Ovary (tissue), 3 donors: ENCODE measurements at regions not wholly inside any gene's neighbourhood (a gene's known extent, or its start where the extent isn't known, plus 50 kb on each side); places are given as distances from the start of the nearest gene placed in this dataset.

Experiments
- CTCF ChIP-seq, 3 donors: fragments of 450-650 bp in 2 of 3; fragments of 200-600 bp in 1 of 3; IDR thresholded peaks; one replicate each; pipeline versions ENCODE4 v1.5.1 to v1.8.0; 2016 to 2022; ENCODE audit warnings: antibody characterized with exemption in 3 of 3, mild to moderate bottlenecking in 1 of 3
- POLR2A ChIP-seq: fragments of 450-650 bp; IDR thresholded peaks from one replicate; pipeline ENCODE4 v1.6.1; 2017; ENCODE audit warnings: antibody characterized with exemption, mild to moderate bottlenecking, moderate library complexity
- donor health status: DM: no; HTN: no; CAD: no.

- TF ChIP-seq POLR2A: no peak
- no peak for TF ChIP-seq CTCF (IDR thresholded peaks at IDR 0.05)
Measured at GRCh38 chr11:69355959-69356702, 62.2 kb downstream of the MYEOV start.
